ENCODE measurements at regions not wholly inside any gene's neighbourhood (a gene's known extent, or its start where the extent isn't known, plus 50 kb on each side); places are given as distances from the start of the nearest gene placed in this dataset.

- no peak for TF ChIP-seq POLR2A (IDR thresholded peaks at IDR 0.05; ENCODE audit: low read length)
- no peak for TF ChIP-seq GATA1 (IDR thresholded peaks at IDR 0.05; ENCODE audit: low read depth, low read length)
Measured at GRCh38 chr2:116366212-116366611, 1448.3 kb upstream of the DDX18 start.

Data from erythroblast (primary cell).